HG02759 (cell line): ENCODE measurements at regions not wholly inside any gene's neighbourhood (a gene's known extent, or its start where the extent isn't known, plus 50 kb on each side); places are given as distances from the start of the nearest gene placed in this dataset.
"Not testable (repeated sequence)": the region's sequence is repeated elsewhere in the genome, so short reads cannot be mapped to it uniquely, and the experiment has no call there.

ENCODE experiments used
- ATAC-seq: cut with Tn5 transposase; IDR thresholded peaks from one replicate; pipeline ENCODE4 v1.9.1; 2021; ENCODE audit warnings: mild to moderate bottlenecking, moderate library complexity; ENCODE audit not compliant: unreplicated experiment

DNA sequence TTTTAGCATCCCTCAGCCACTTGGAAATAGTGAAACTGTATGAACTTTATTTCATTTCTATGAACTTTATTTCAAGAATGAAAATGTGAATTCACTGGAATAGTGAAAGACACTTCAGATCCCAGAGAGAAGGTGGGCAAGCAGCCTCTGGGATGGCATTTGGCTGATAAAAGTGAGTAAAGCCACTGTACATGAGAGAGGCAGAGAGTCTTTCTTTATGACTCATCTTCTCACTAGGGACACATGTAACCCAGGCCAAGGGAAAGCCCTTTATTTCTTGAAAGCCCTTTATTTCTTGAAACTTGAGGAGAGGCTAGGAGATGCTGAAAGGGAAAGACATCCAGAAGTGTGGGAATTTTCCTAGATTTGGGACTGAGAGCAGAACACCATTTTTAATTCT is 148.9 kb upstream of the SMIM30 start:
- peak; percentile 67 for ATAC-seq

DNA sequence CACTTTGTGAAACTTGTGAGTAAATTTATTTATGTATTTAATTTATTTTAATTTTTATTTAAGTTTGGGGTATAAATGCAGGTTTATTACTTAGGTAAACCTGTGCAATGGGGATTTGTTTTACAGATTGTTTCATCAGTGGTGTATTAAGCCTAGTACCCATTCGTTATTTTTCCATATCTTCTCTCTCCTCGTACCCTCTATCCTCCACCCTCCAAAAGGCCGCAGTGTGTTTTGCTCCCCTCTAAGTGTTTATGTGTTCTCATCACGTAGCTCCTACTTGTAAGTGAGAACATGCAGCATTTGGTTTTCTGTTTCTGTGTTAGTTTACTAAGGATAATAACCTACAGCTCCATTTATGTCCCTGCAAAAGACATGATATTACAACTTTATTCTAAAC is 145.4 kb upstream of the SMIM30 start:
- ATAC-seq = no peak

DNA sequence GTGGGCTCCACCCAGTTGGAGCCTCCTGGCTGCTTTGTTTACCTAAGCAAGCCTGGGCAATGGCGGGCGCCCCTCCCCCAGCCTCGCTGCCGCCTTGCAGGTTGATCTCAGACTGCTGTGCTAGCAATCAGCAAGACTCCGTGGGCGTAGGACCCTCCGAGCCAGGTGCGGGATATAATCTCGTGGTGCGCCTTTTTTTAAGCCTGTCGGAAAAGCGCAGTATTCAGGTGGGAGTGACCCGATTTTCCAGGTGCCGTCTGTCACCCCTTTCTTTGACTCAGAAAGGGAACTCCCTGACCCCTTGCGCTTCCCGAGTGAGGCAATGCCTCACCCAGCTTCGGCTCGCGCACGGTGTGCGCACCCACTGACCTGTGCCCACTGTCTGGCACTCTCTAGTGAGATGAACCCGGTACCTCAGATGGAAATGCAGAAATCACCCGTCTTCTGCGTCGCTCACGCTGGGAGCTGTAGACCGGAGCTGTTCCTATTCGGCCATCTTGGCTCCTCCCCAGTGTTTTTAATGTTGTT is 144.9 kb upstream of the SMIM30 start:
- not testable (repeated sequence) for ATAC-seq

DNA sequence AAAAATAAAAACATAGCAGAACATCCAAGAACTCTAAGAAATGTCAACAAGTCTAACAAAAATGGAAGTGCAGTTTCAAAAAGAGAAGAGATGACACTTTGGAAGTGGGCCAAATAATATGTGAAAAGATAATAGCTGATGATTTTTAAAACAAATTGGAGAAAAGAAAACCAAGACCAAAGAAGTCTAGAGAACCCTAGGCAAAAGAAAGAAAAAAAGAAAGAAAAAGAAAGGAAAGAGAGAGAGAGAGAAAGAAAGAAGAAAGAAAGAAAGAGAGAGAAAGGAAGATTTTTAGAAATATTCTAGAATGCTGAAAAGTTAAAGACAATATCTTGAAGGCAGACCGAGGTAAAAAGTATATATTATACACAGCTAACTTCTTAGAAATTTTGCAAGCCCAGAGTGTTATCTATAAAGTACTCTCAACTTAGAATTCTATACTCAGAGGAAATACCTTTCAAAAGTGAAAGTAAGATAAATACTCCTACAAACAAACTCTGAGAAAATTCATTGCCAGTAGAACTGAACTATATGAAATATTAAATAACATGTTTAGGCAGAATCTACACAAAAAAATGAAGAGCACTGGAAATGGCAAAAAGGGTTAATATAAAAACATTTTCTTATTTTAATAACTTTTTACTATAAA is 138.7 kb upstream of the SMIM30 start:
- no peak for ATAC-seq

DNA sequence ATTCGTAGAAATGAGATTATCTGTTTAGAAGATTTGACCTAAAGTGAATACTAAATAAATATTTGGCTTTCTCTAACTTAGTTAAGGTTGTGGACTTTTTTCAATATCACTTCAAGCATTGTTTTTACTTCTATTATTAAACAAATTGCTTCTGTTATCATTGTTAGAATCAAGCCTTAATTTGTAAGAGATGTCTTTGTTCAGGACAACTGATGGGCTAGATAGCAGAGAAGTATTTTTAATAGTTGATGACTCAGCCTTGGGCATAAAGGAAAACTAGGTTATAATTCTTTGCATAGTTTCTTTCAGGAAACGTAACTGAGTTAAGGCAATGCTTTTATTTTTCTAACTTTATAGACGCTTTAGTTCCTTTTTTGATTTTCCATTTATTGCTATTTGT is 128.8 kb upstream of the SMIM30 start:
- ATAC-seq = no peak

- no peak for ATAC-seq
Observed at GRCh38 chr7:113246738-113247137, 128.4 kb upstream of the SMIM30 start.

DNA sequence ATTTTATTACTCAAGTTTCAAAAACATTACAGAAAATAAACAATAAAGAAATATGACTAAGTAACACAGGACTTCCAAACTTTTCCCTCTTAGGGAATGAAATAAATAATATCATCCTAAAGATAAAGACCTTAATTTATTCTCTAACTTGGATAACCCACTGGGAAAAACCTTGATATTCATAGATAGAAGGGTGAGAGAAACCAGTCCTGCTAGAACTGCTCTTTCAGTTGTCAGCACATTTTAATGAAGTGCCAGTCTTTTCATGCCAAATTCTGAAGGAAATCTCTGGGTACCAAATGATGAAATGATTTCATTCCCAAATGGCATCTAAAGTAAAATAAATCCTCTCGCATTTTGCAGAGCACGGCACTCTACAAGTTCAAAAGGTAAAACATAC is 114.5 kb upstream of the SMIM30 start:
- no peak for ATAC-seq

- ATAC-seq = no peak
Observed at GRCh38 chr7:113230691-113231090, 112.3 kb upstream of the SMIM30 start.

GRCh38 chr7:113217314-113217713 is 99.0 kb upstream of the SMIM30 start:
- ATAC-seq = no peak

DNA sequence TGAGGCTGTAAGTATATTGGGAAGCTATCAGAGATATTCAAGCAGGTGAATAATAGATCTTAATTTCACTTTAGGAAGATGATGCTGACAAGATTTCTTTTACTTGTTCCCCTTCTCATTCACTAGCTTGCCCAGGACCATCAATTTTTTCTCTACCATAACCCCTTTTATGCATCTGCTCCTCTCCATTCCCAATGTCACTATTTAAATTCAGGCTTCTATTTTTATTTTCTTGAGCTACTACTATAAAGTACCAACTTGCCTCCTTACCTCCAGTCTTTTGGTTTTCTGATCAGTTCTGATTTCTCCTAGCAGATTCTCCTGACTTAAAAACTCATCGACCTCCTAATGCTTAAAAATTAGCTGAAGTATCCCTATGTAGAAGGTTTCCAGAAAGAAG is 97.7 kb upstream of the SMIM30 start:
- no peak for ATAC-seq

DNA sequence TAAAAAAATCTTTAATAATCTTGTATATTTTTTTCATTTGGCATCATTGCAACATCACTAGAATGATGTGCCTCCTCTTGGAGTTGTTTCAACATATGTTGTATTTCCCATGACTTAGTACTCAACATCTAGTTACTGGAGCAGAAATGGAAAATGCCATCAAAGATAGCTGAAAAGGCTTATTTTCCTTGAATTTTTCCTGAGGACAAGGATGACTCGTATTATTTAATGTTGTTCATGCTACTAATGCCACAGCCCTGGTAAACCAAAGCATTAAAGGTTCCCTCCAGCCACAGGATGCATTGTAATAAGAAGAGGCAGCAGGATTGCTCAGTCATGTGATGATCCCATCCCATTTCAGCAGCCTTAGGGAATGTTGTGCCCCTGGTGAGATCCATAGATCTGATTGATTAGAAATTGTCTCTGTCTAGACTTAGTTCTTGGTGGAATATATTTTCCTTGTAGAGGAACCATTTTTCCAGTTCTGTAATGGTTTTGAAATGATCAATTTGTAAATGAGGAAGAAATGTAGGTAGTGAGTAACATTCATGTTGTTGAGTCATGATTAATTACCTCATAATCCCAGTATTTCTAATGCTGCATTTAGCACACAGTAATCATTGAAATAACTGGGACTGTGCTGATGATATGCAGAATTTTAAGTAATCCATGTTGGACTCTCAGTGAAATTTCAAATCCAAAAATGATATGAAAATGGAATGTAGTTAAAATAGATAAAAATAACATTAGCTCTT is 91.3 kb upstream of the SMIM30 start:
- ATAC-seq = no peak

- ATAC-seq = no peak
Observed at GRCh38 chr7:113207931-113208330, 89.6 kb upstream of the SMIM30 start.

DNA sequence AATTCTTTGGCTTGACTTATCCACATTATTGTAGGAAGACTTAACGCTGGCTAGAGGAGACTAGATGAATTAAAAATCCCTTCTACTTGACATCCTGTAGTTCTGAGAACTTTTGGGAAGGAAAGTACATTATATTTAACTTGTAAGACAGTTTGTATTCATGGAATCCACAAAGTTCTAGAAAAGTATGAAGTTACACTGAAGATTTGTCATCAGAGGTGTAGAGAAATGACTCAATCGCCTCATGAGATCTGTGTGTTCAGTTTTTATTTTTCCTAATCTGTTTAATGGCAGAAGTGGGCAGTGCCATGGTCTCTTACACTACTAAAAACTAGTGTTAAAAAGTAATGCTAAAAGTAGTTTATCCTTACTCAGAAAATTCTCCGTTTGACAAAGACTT is 89.1 kb upstream of the SMIM30 start:
- no peak for ATAC-seq

GRCh38 chr7:113204415-113204814 is 86.1 kb upstream of the SMIM30 start:
- ATAC-seq = no peak

DNA sequence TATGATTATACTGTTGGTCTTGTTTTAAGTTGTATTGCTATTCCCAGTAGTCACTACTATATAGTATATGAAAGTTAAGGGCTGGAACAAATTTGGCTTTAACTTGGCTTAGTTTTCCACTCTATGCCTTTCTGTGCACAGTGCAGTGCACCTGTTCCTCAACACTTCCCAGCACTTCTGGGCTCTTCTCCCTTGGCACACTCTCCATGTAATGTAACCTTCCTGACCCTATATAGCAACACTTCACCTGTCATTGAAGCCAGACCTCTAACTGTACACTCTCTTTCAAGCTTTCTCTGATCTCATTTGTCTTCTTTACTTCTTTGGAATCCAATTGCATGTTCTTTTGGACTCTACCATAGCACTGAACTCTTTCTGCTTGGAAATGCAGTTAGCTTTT is 83.9 kb upstream of the SMIM30 start:
- no peak for ATAC-seq

- no peak for ATAC-seq
Observed at GRCh38 chr7:113200281-113200680, 81.9 kb upstream of the SMIM30 start.

DNA sequence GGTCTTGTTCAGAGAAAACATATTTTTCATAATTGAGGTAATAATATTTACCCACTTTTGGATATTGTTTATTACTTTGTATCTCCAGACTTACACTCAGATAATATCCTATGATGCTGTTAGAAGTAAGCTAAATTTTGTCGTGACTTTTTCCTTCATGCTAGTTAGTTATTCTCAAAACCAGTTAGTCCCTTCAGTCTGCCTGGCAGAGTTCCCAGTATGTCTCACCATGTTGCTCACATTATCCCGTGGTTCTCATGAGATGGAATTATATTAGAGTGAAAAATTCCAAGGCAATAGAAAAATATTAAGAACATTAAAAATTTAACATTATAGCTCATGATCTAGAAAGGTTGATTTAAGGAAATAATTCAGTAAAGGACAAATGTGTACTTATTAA is 81.5 kb upstream of the SMIM30 start:
- ATAC-seq = no peak

DNA sequence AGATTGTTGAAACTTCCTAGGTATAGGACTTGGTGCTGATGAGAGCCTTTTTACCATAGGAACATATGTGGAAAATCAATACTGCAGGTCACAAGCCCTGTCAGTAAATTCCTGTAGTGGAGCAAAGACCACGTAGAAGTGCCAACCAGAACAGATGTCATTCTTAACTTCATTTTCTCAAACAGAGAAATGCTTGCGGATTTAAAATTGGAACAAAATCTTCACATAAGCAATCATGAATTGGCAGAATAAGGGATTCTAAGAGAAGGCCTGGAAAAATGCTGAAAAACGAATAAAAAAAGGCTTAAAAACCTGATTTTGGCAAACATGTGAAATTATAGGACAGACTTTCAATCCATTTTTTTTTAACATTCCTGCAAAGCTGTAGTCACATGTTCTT is 80.8 kb upstream of the SMIM30 start:
- ATAC-seq = no peak

GRCh38 chr7:113198226-113198625 is 79.9 kb upstream of the SMIM30 start:
- ATAC-seq = no peak

GRCh38 chr7:113197274-113197673 is 78.9 kb upstream of the SMIM30 start:
- no peak for ATAC-seq

DNA sequence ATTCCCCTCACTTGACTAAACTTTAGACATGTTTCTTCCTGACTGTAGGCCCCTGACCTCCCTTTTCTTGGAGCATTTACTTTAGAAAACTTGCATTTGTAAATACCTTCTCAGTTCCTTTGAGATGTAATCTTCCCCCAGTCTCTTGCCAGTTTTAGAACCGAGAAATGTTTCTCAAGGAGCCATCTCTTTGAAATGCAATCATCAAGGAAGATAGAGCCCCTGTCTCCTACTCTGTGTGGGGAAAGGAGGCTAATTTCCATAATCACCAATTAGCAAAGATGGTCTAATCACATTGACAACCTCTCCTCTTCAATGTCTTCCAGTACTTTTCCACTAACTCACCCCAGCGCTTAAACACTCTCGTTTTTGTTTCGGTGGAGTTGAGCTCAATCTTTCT is 70.0 kb upstream of the SMIM30 start:
- ATAC-seq = no peak

- no peak for ATAC-seq
Observed at GRCh38 chr7:113179313-113179712, 61.0 kb upstream of the SMIM30 start.

DNA sequence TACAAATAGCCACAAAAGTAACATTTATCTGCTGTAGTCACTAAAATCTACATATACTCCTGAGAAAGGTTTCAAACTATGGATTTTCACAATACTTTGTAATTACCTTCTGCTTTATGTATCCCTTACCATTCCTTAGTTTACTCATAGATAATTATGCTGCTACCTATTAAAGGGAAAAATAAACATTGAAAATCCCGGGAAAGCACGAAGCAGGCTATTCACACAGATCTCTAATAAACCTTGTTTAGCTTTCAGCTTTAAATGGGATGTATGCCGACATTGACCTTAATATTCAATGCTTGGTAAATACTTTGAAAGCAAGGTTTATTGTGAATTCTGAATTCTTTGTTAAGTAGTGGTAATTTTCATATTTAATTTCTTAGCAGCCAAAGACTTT is 58.5 kb upstream of the SMIM30 start:
- no peak for ATAC-seq
